Caco-2 (cell line): ENCODE measurements at regions not wholly inside any gene's neighbourhood (a gene's known extent, or its start where the extent isn't known, plus 50 kb on each side); places are given as distances from the start of the nearest gene placed in this dataset.

ENCODE experiments used
- BruUV-seq: library from RNA; stranded (reverse); fragments of 400-500 nt; replicated peaks from 2 replicates; lab custom pipeline; 2021; lab: Mats Ljungman, UMichigan
- CTCF ChIA-PET: fragments of 300-600 bp; sonication (Branson Sonifier 250); formaldehyde crosslinking; loops from one replicate; lab custom pipeline; 2022; ENCODE audit warnings: antibody characterized with exemption; lab: Charles Lee
- POLR2A ChIA-PET: fragments of 300-600 bp; sonication (Branson Sonifier 250); formaldehyde crosslinking; loops from one replicate; lab custom pipeline; 2022; ENCODE audit warnings: antibody characterized with exemption; lab: Charles Lee
- DNase-seq, 2 experiments: peaks; one replicate each; pipeline versions ENCODE4 v3.0.0 to v3.0.0-alpha.2; 2020 to 2022
- H3K27me3 ChIP-seq: replicated peaks from 2 replicates; pipeline ENCODE4 v1.6.0; 2011; ENCODE audit warnings: low read length; ENCODE audit not compliant: control insufficient read depth, insufficient read depth
- H3K36me3 ChIP-seq: 2 replicates; pipeline ENCODE4 v1.5.1; 2011; ENCODE audit warnings: low read length; ENCODE audit not compliant: control insufficient read depth, insufficient read depth
- H3K4me1 ChIP-seq: fragments of 250-450 bp; sonication (Bioruptor Pico); 2 replicates; pipeline ENCODE4 v1.5.1; 2020; ENCODE audit warnings: mild to moderate bottlenecking
- H3K4me3 ChIP-seq: 2 replicates; pipeline ENCODE4 v1.5.1; 2011; ENCODE audit warnings: low read depth, mild to moderate bottlenecking, control low read depth, low read length
- H3K9me3 ChIP-seq: fragments of 250-450 bp; sonication (Bioruptor Pico); 2 replicates; pipeline ENCODE4 v1.5.1; 2020; ENCODE audit warnings: mild to moderate bottlenecking, moderate library complexity
- H3K27ac Mint-ChIP-seq: one replicate; pipeline ENCODE4 v1.8.0; 2022; ENCODE audit warnings: mixed read lengths; ENCODE audit not compliant: unreplicated experiment
- H3K27me3 Mint-ChIP-seq: one replicate; pipeline ENCODE4 v1.8.0; 2022; ENCODE audit warnings: mixed read lengths; ENCODE audit not compliant: insufficient read depth, unreplicated experiment
- H3K36me3 Mint-ChIP-seq: one replicate; pipeline ENCODE4 v1.8.0; 2022; ENCODE audit warnings: mild to moderate bottlenecking, mixed read lengths; ENCODE audit not compliant: insufficient read depth, unreplicated experiment
- H3K4me1 Mint-ChIP-seq: one replicate; pipeline ENCODE4 v1.8.0; 2022; ENCODE audit warnings: low read depth, mixed read lengths; ENCODE audit not compliant: unreplicated experiment
- H3K4me3 Mint-ChIP-seq: one replicate; pipeline ENCODE4 v1.8.0; 2022; ENCODE audit warnings: mild to moderate bottlenecking, moderate library complexity, mixed read lengths; ENCODE audit not compliant: unreplicated experiment
- H3K9me3 Mint-ChIP-seq: one replicate; pipeline ENCODE4 v1.8.0; 2022; ENCODE audit warnings: mixed read lengths; ENCODE audit not compliant: unreplicated experiment
- intact Hi-C: fragments of 100-400 bp; cut with micrococcal nuclease; formaldehyde crosslinking; loops from one replicate; pipeline ENCODE4 v1.10.0; 2022; ENCODE audit not compliant: unreplicated experiment
- TF ChIP-seq, protein P1 (sequence below), 2 experiments: fragments of 200-600 bp in 1 of 2; IDR thresholded peaks; 1 replicate in 1 of 2; 2 replicates in 1 of 2; pipeline versions ENCODE4 v1.5.1 to v1.8.0; 2011 to 2022; ENCODE audit warnings: antibody characterized with exemption in 1 of 2, control low read depth in 1 of 2, inconsistent platforms in 1 of 2, low read depth in 1 of 2, low read length in 1 of 2, mild to moderate bottlenecking in 1 of 2, moderate library complexity in 1 of 2; ENCODE audit not compliant: insufficient read depth in 1 of 2, severe bottlenecking in 1 of 2, unreplicated experiment in 1 of 2

DNA sequence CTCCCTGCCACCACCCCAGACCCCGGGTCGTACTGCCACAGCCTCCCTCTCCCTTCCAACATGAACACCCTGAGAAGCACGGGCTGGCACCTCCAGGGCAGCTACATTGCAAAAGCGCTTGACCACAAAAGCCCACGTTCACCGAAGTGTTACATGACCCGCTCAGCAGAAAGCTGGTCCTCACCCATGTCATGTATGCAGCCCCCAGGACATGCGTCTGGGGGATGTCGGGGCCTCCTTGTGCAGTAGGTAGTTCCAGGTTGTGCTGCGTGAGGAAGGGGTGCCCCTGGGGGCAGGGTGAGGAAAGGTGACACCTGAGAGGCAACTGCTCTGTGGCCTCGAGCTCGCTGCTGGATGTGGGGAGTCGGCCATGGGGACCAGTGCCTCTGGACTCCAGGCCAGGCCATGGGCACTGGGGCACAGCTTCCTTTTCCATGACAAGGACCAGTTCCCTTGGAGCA lies 102.0 kb upstream of the C1orf174 start:
- Histone ChIP-seq H3K4me1 (no peaks in the 10 kb centered on the region), H3K27me3 (no peaks in the 10 kb centered on the region), H3K36me3 (no peaks in the 10 kb centered on the region), H3K4me3 (no peak overlapping the region), H3K9me3 (no peaks in the 10 kb centered on the region)
- Mint-ChIP-seq H3K4me3 (no peak overlapping the region), H3K27ac (no peak overlapping the region), H3K9me3 (peaks cover 7% of the 10 kb centered on the region), H3K27me3 (peaks cover 18% of the 10 kb centered on the region), H3K36me3 (no peaks in the 10 kb centered on the region), H3K4me1 (no peaks in the 10 kb centered on the region)
- ChIA-PET CTCF (no interaction called here), POLR2A (no interaction called here)
- DNase-seq, result no peak
- BruUV-seq, result no TSS peak
- TF ChIP-seq, protein P1, sequence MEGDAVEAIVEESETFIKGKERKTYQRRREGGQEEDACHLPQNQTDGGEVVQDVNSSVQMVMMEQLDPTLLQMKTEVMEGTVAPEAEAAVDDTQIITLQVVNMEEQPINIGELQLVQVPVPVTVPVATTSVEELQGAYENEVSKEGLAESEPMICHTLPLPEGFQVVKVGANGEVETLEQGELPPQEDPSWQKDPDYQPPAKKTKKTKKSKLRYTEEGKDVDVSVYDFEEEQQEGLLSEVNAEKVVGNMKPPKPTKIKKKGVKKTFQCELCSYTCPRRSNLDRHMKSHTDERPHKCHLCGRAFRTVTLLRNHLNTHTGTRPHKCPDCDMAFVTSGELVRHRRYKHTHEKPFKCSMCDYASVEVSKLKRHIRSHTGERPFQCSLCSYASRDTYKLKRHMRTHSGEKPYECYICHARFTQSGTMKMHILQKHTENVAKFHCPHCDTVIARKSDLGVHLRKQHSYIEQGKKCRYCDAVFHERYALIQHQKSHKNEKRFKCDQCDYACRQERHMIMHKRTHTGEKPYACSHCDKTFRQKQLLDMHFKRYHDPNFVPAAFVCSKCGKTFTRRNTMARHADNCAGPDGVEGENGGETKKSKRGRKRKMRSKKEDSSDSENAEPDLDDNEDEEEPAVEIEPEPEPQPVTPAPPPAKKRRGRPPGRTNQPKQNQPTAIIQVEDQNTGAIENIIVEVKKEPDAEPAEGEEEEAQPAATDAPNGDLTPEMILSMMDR (IDR thresholded peaks at IDR 0.05; ENCODE audit: insufficient read depth in 1 of 2, low read depth in 1 of 2, low read length in 1 of 2, severe bottlenecking in 1 of 2, unreplicated experiment in 1 of 2), result no peak
- intact Hi-C loops, result no loop called here

DNA sequence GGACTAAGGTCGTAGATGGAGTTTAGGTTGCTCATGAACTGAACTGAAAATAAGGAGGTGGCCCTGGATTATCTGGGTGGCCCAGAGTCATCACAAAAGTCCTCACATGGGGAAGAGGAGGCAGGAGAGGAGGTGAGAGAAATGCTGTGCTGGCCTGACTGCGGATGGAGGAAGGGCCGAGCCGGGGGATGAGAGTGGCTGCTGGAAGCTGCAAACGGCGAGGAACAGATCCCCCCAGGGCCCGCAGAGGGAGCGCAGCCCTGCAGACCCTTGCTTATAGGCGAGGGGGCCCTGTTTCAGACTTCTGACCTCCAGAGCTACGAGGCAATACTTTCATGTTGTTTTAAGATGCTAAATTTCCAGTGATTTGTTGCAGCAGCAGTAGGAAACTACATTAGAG lies 102.7 kb upstream of the C1orf174 start:
- no TSS peak for BruUV-seq
- CTCF ChIA-PET, result no interaction called here
- no peaks in the 10 kb centered on the region for H3K27me3 ChIP-seq

DNA sequence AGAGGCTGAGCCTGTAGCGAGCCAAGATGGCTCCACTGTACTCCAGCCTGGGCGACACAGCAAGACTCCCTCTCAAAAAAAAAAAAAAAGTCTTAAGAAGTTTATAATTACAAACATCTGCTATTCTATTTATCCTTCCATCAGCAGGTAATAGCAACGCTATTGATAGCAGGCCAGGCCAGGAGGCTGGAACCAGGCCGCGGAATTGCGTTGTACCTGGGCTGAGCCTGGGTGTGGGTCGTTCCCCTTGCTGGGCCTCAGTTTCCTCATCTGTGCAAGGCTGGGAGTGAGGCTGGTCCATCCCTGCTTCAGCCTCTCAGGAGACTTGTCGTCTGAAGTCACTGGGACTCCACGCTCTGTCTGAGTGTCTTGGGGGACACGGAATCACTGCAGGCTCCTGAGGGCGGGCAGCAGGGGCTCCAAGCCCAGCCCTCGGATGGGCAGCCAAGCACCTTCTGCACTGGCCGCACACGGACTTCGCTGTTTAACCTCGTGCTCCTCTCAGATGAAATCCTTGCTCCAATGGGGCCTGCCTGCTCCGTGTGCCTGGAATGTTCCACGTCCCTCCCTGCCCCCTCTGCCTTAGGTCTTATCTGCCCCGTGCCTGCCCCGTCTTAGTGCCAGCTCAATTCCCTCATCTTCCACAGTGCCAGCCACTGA lies 103.9 kb upstream of the C1orf174 start:
- H3K36me3 Mint-ChIP-seq, result no peaks in the 10 kb centered on the region
- TF ChIP-seq, protein P1 (IDR thresholded peaks at IDR 0.05; ENCODE audit: insufficient read depth in 1 of 2, low read depth in 1 of 2, low read length in 1 of 2, severe bottlenecking in 1 of 2, unreplicated experiment in 1 of 2), result no peak

More for the DNA sequence above, 102.7 kb upstream of the C1orf174 start:
- Histone ChIP-seq H3K4me3 (no peak overlapping the region), H3K36me3 (no peaks in the 10 kb centered on the region), H3K9me3 (no peaks in the 10 kb centered on the region), H3K4me1 (no peaks in the 10 kb centered on the region)
- H3K4me1 Mint-ChIP-seq, result no peaks in the 10 kb centered on the region
- H3K9me3 Mint-ChIP-seq, result peaks cover 14% of the 10 kb centered on the region
- TF ChIP-seq, protein P1 (IDR thresholded peaks at IDR 0.05; ENCODE audit: insufficient read depth in 1 of 2, low read depth in 1 of 2, low read length in 1 of 2, severe bottlenecking in 1 of 2, unreplicated experiment in 1 of 2), result no peak
- POLR2A ChIA-PET, result no interaction called here
- H3K4me3 Mint-ChIP-seq, result no peak overlapping the region
- H3K36me3 Mint-ChIP-seq, result no peaks in the 10 kb centered on the region
- intact Hi-C loops, result no loop called here
- no peak overlapping the region for H3K27ac Mint-ChIP-seq
- DNase-seq, result no peak
- H3K27me3 Mint-ChIP-seq, result peaks cover 22% of the 10 kb centered on the region

More for the DNA sequence above, 103.9 kb upstream of the C1orf174 start:
- BruUV-seq, result no TSS peak
- POLR2A ChIA-PET, result no interaction called here
- no peaks in the 10 kb centered on the region for H3K36me3 ChIP-seq
- no peaks in the 10 kb centered on the region for H3K9me3 ChIP-seq
- intact Hi-C loops, result no loop called here
- CTCF ChIA-PET, result no interaction called here
- H3K9me3 Mint-ChIP-seq, result peaks cover 17% of the 10 kb centered on the region
- no peaks in the 10 kb centered on the region for H3K4me1 Mint-ChIP-seq
- no peaks in the 10 kb centered on the region for H3K27me3 ChIP-seq
- DNase-seq, result no peak
- no peak overlapping the region for H3K4me3 Mint-ChIP-seq
- no peak overlapping the region for H3K4me3 ChIP-seq
- H3K27me3 Mint-ChIP-seq, result peaks cover 15% of the 10 kb centered on the region
- H3K4me1 ChIP-seq, result no peaks in the 10 kb centered on the region
- H3K27ac Mint-ChIP-seq, result no peak overlapping the region
